ENCODE measurements at regions not wholly inside any gene's neighbourhood (a gene's known extent, or its start where the extent isn't known, plus 50 kb on each side); places are given as distances from the start of the nearest gene placed in this dataset.
A peak's percentile ranks its signal among the peaks of the same experiment; 100 is the strongest.

DNA sequence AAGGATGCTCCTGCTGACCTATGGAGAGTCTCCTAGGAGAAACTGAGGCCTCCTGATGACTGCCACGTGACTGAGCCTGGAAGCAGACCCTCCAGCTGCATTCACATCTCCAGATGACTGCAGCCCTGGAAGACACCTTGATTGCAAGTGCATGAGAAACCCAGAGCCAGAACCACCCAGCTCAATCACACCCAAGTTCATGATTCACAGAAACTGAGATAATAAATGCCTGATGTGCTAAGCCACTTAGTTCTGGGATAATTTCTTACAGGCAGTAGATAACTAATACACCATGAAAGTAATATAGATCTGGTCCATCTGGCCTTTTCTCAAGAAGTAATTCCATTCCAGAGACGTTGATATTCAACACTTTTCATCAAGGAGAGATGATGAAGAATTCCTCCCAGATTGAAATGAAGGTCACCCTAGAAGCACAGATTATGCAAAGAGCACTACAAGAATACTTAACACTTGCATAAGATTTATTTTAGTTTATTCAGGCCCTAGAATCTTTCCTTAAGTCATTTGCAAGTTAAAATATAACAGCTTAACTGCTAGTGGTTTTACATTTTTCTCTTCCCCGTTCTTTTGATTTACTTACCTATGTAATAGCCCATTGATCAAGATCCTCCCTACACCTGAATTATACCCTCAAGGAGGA, 208.2 kb upstream of the INHBA start:
- no peak for DNase-seq (ENCODE audit: low read depth)

DNA sequence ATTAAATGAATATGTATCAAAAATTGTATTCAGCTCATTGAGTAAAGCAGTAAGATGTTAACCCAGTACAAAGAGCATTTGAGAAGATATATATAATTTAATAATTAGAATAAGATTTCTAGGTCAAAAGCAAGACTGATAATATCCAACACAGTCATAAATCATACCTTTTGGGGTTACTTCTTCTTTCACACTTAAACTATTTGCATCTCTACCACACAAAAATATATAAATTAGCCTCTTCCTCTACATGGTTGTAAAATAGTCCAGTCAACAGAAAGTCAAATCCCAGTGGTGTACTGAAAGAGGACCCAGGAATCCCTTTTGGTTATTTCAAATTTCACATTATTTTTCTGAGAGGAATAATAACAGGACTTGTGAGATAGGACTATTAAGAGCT, 204.6 kb upstream of the INHBA start:
- DNase-seq (ENCODE audit: low read depth): no peak

DNA sequence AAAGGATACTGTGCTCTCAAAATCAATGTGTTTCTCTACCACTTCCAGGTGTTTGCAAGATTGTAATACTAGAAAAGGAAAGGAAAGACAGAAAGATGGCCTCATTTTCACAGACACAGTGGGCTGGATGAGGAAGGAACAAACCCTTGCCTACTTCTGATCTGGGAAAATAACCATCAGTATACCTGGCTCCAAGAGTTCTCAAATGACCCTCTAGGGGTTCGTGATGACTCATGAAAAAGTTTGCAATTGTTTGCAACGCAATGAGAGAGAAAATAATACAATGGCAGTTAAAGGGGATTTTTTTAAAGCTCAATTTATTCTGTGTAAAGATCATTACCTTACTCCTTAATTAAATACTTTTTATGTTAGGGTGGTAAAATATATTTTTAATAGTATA, 197.6 kb upstream of the INHBA start:
- DNase-seq (ENCODE audit: low read depth): no peak

DNA sequence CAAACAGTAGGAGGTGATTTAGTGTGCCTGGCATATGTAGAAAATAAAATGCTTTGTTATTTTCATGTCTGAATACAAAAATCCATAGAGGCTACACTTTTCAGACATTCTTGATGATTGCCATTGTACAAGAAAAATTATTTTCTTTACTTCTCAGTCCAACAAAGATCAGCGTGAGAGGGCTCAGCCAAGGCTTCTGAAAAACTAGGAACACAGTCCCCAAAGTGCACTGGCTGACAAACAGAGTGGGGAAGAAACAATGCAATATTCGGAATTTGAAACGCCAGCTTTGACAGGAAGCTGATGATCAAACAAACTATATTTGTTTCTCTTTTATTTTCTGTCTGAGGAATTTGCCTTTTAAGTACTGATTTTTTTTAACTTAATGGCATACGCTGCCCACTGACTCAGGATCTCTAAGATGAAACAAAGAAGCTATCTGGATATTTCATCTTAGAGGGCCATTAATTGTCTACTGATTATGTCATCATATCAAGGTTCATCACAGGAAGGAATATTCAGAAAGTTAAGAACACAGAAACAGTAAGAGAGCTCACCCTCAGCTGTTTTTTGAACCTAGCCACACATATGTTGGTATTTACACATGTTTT, 197.0 kb upstream of the INHBA start:
- DNase-seq (ENCODE audit: low read depth): no peak

- DNase-seq (ENCODE audit: low read depth): no peak
Observed at GRCh38 chr7:41893656-41894055, 190.8 kb upstream of the INHBA start.

DNA sequence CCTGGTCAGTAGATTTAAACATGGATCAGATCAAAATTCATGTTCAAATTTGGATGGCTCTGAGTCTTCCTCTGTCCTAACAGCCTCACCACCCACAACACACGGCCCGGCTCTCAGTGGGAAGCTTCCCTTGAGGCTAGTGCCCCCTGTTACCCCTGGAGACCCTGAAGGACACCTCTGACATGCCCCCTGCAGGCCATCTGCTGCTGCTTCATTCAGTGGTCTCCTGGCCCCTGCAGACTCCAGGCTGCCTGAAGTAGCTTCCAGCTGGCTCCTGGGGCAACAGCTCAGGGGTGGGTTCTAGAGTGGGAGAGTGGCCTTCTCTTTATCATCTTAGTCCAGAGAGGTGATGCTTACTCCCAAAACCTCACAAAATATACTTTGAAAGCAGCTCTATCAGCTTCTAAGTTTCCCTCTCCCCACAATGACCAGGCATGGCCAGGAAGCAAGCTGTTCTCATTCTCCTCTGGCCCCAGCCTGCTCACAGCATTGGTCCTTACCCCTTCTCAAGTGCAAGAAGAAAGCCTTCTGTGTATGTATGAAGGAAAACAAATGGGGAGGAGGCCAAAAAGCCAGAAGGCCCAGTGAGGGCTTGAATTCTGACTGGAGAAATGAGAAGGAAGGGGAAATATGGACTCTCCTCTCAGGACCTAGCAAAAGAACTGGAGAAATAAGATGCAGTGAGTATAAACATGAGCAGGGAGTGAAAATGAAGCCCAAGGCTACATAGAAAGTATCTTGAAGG, 189.6 kb upstream of the INHBA start:
- no peak for DNase-seq (ENCODE audit: low read depth)

- DNase-seq (ENCODE audit: low read depth): no peak
Observed at GRCh38 chr7:41891950-41892349, 189.1 kb upstream of the INHBA start.

- DNase-seq (ENCODE audit: low read depth): no peak
Observed at GRCh38 chr7:41890631-41891274, 187.9 kb upstream of the INHBA start.

GRCh38 chr7:41889472-41889871, 186.6 kb upstream of the INHBA start:
- no peak for DNase-seq (ENCODE audit: low read depth)

DNA sequence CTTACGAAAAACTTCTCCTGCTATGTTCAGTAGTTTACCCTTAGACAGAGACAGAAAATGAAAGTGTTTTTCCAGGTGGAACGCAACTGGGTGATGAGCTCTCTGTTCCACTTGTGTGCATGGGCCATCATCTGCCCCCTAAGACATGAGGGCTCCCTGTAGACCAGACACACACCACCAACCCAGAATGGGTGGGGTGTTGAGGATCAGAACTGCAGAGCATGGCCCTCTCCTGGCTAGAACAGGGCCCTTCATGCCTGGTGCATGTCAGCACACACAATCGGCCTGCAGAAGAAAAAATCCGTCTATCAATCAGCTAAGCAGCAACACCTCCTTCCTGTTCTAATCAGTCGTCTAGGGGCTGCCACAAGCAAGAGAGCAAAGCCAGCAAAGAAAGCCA, 186.2 kb upstream of the INHBA start:
- DNase-seq (ENCODE audit: low read depth): no peak

GRCh38 chr7:41887416-41887815, 184.5 kb upstream of the INHBA start:
- DNase-seq (ENCODE audit: low read depth): no peak

- peak; percentile 95 for DNase-seq (ENCODE audit: low read depth)
Observed at GRCh38 chr7:41886901-41887311, 184.0 kb upstream of the INHBA start.

DNA sequence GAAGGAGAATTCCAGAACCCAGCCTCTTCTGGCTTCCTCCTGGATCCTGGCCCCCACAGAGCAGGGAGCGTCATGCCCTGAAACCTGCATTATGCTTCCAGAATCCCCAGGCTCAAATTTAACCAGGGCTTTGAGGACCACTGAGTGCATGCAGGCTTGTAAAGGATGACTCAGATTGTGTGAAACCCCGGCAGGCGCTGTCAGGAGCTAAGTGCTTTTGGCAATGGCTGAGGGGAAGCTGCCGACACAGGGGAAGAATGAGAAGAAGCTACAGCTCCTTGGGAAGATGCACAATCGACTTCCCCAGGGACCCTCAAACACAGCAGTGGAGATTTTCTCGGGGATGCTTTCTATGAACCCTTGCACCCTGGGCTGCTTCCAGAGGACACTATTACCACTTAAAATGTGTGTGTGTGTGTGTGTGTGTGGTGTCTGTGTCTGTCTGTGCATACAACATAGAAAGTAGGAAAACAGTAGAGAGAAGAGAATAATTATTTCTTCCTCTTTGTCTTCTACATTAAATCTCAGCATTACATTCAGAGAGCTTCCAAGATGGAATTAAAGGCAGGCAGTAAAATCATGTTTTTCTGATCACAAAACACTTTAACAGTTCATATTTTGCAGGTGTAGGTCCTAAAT, 183.5 kb upstream of the INHBA start:
- peak; percentile 92 for DNase-seq (ENCODE audit: low read depth)

DNA sequence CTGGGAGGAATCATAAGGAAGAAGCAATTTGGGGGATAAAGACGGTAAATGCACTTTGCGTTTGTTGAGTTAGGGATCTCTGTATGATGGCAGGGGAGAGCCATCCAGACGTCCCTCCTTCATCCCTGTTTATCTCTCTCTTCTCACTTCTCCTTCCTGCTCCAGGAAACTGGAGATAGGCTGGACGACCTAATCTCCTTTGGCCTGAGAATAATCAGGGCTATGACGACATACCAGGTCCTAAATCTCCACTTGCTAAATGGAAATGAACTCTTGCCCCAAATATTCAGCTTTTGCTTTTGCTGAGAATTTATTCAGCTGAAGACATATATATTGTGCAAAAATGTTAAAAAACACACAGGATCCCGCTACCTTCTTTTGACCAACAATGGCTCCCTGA, 182.9 kb upstream of the INHBA start:
- DNase-seq (ENCODE audit: low read depth): peak; percentile 59

DNA sequence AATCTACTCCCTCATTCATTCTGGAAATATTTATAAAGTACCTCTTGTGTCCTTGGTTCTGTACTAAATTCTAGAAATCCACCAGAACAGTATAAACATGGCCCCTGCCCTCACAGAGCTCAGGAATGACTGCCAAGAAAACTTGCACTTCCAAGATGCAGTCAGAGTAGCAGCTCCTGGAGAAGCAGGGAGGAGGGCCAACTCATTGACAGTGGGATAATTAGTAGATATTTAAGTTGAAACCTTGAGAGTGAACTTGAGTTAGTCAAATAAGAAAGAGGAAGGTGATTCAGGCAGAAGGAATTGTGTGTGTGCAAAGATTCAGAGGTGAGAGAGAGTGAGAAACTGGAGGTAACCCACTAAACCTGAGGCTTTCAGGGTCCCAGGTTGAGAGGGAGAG, 182.2 kb upstream of the INHBA start:
- peak; percentile 45 for DNase-seq (ENCODE audit: low read depth)

GRCh38 chr7:41882745-41883420, 180.0 kb upstream of the INHBA start:
- no peak for DNase-seq (ENCODE audit: low read depth)

DNA sequence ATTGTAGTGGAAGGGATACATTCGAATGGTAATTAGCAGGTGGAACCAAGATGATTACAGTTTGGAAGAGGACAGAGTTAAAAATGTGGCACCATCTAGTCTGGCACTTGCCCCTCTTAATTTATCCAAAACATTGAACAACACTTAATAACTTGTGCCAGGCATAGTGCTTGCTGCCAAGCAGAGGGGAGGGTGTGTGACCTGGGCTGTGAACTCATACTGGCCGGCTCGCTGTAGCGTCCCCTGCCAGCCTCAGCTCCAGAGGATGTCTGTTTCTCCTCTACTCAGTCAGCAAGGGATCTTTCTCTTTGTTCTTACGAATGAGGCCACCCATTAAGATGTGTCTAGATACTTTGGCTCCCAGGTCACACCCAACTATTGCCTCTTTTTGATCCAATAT, 179.4 kb upstream of the INHBA start:
- DNase-seq (ENCODE audit: low read depth): no peak

GRCh38 chr7:41881331-41882130, 178.6 kb upstream of the INHBA start:
- peak; percentile 31 for DNase-seq (ENCODE audit: low read depth)

GRCh38 chr7:41880107-41880506, 177.2 kb upstream of the INHBA start:
- DNase-seq (ENCODE audit: low read depth): peak; percentile 89

GRCh38 chr7:41879403-41879802, 176.5 kb upstream of the INHBA start:
- DNase-seq (ENCODE audit: low read depth): no peak
